Activated CD4-positive, alpha-beta T cell treated with anti-CD3 and anti-CD28 coated beads, Interleukin-2, amount 50 U/mL, for 48 hours (primary cell): ENCODE measurements at regions not wholly inside any gene's neighbourhood (a gene's known extent, or its start where the extent isn't known, plus 50 kb on each side); places are given as distances from the start of the nearest gene placed in this dataset.
"Not testable (repeated sequence)": the region's sequence is repeated elsewhere in the genome, so short reads cannot be mapped to it uniquely, and the experiment has no call there.

Source experiments
- DNase-seq, 2 experiments: peaks; one replicate each; pipeline ENCODE4 v3.0.0-alpha.2; 2020

DNA sequence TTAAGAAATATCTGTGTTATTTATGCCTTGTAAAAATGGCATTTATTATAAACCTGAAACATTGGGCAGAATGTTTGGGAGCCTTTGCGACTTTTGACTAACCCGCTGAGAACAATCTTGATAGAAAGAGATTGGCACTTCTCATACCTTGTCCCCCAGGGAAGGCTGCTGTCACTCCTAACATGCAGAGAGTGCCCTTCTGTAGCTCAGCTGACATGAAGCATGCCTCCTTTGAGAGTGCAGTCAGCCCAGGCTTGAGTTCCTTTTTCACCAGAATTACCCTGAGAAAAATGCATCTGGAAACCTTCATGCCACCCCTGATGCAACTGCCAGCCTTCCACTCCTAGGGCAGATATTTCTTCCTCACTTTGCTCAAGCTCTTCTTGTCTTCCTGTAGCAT, 569.2 kb upstream of the ARPP21 start:
- no peak for DNase-seq

DNA sequence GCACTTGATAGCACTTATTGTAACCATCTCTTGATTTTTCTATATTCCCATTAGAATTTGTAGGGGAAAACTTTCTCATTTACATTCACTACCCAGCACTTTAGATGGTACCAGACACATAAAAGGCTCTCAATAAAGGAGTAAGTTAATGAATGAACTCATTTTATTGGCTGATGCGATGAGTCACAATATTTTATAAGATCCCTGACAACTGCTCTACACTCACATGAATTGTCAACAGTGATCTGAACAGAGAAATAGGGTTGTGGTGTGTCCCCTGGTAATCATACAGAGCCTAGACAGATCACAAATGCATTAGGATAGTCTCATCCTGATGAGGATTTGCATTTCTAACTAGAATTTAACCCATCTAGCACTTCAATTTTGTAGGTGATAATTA, 567.6 kb upstream of the ARPP21 start:
- no peak for DNase-seq

DNA sequence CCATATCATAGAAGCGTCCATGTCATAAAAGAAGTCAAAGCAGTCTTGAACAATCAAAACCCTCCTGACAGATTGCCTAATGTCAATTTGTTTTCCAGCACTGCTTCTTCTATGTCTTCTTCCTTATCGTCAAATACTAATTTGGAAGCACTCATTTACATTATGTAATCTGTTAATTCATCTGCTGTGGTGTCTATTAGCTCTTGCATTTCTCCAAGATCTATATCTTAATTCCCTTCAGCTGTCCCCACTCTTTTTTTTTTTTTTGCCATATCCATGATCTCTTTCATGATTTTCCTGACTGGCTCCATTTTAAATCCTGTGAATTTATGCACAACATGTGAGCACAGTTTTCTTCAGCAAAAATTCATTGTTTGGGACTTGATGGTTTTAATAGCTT, 560.5 kb upstream of the ARPP21 start:
- DNase-seq, result no peak

DNA sequence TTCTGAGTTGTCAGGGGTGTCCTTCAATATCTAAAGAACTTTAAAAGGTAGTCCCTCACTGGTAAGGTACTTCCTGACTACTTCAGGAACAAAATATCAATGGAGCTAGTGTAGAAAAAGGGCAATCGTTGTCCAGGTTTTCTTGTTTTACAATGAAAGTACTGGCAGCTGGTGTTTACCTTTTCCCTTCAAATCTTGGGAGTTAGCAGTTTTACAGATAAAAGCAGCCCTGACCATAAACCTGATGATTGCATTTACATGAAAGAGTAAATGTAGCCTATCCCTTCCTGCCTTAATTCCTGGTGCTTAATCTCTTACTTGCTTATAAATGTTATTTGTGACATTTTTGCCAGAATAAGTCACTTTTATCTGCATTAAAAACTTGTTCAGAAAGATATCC, 559.9 kb upstream of the ARPP21 start:
- no peak for DNase-seq

DNA sequence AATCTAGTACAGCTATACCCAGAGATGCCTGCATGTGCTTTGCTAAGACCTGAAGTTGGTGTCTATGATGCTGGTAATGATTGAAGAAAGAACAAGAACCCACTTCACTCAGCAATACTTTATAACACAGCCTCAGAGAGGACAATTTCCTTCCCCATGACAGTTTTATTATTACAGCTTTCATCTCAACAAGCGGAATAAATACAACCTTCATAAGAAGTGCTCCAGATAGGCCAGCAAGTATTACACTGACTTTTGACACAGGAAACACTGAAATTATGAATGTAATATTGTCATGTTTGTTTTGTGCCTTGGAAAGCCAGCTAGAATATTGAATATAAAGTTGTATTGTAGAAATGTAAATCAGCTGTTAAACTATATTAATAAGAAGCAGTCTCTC, 557.4 kb upstream of the ARPP21 start:
- no peak for DNase-seq

DNA sequence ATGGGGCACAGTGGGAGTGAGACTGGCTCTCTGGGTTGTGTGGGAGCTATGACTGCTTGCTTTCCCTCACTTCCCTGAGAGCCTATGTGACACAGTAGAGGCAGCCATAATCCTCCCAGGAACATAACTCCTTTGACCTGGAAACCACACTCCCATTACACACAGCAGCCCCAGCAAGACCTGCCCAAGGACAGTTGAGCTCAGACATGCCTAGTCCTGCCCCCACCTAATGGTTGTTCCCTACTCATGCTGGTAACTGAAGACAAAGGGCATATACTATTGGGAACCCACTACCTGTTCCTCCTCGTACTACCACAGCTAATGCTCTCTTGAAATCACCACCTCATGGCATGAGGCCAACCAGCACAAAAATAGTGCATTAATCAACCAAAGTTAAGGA, 550.4 kb upstream of the ARPP21 start:
- DNase-seq, result no peak

DNA sequence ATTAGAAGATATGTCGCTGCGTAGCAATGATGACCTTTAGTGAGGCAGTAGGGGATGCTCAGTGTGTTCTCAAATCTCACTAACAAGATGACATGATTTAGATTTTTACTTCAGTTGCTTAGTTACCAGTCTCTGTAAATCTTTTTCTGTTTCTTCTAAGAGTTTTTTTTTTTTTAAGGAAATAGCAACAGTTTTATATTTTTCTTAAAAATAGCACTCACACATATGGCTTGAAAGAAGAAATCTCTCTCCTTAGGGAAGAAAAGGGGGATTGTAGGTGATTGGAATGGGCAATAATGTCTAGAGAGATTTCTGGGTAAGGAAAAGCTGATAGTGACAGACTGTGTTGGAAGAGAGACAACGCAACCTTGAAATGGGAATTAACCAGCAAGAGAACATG, 524.6 kb upstream of the ARPP21 start:
- no peak for DNase-seq

DNA sequence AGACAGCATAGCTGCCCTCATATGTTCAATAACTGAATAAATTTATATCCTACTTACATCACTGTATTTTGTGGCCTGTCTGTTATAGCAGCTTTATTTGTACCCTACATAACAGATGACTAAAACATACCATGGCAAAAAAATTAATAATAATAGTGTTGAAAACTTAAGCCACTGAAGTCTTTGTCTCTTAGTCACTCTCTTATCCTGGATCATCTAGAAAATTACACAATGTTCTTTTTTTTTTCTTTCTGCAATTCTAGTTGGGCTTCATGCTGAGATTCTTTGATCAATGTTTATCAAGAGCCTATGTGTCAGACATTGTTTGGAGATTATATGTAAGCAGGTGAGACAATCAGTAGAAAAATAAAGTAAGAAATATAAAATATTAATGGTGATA, 519.3 kb upstream of the ARPP21 start:
- DNase-seq, result no peak

DNA sequence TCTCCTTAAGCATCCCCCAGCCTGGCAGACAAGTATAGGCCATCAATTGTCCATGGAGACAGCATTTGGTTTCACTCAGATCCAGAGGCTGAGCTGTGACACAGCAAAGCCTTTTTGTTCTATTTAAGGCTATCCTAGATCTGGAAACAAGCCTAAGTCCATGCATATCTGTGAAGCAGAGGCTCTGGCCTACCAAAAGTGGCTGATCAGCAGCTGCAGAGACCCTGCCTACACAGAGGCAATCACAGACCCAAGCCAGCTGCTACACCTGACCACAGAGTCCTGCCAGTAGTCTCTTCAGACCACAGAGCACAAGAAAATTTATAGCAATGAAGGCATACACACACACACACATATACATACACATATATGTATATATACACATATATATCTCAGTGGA, 501.7 kb upstream of the ARPP21 start:
- no peak for DNase-seq

DNA sequence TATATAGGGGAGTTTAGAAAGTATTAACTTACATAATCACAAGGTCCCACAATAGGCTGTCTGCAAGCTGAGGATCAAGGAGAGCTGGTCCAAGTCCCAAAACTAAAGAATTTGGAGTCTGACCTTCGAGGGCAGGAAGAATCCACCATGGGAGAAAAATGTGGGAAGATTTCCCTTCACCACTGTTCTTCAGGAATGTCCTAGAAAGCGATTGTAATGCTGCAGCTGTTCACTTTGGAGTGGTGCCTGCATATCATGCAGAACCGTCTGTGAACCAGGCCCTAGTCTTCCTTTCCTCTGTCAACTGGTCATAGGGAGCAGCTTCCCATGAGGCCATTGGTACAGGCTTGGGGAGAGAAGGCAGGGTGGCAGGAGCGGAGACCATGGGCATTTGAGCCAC, 497.9 kb upstream of the ARPP21 start:
- no peak for DNase-seq

DNA sequence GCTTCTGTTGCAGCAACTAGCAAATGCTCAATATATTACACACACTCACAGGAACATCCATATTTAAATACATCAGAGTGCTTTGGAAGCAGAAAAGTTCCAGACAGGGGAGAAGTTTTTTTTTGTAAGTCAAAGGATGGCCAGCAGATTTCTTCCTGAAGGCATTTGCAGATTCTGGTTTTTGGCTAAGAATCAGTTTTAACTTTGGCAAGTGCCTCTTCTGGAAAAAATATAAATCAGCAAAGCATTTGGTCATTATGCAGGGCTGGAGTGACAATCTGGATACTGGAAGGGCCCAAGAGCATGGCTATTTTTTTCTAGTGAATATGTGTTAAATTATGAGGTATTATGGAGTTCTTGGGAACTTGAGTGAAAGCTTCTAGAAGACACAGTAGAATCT, 495.3 kb upstream of the ARPP21 start:
- no peak for DNase-seq

DNA sequence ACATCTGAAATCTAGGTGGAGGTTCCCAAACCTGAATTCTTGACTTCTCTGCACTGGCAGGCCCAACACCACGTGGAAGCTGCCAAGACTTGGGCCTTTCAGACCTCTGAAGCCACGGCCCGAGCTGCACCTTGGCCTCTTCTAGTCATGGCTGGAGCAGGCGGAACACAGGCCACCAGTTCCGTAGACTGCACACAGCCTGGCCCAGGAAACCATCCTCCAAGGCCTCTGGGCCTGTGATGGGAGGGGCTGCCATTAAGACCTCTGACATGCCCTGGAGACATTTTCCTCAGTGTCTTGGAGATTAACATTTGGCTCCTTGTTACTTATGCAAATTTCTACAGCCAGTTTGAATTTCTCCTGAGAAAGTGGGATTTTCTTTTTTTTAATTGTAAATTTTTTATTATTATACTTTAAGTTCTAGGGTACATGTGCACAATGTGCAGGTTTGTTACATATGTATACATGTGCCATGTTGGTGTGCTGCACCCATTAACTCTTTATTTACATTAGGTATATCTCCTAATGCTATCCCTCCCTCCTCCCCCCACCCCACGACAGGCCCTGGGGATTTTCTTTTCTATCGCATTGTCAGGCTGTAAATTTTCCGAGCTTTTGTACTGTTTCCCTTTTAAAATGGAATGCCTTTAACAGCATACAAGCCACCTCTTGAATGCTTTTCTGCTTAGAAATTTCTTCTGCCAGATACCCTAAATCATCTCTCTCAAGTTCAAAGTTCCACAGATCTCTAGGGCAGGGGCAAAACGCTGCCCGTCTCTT, 492.9 kb upstream of the ARPP21 start:
- not testable (repeated sequence) for DNase-seq

DNA sequence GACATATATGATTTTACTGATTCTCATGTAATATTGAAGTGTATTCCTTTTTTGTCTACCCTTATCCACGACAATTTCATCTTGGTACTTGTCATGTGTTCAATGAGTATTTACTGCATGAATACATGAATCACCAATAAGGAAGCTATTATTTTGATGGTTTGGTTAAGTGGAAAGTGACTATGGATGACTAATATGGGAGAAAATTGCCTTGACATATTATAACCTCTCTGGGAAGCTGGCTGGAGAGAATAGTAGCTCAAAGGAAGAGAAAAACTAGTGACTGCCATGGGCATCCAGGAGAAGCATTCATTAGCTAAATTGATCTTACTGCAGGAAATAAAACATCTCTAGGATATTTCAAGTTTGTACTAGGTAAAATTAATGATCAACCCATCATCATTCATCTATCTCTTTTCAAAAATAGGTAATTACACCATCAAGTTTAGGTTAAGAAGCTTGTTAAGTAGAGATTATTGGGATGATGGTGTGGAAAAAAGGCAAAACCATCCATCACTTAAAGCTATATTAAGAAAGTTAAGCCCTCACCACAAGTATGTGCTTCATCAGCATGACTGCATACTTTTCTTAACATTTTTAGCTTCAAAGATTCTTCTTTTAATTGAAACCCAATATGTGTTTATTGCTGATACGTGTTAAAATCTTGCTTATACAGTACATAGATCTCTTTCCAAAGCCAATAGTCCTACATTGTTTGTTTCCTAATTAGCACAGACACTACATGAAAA, 455.2 kb upstream of the ARPP21 start:
- no peak for DNase-seq

DNA sequence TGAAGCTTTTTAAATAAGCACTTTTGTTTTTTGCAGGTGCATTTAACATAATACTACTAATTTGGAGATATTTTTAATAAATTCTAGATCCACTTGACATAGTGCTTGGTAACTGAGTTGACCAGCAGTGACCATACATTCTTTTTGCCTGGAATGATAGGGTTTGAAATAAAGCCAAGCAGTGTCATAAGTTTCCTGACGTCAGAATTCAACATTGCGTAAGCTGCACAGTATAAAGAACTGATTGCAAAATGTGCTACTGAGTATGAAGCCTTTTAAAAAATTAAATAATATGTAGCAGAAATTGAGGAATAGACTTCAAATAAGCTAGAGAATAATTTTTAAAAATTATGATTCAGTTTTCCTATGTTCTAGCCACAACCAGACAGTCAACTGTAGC, 454.6 kb upstream of the ARPP21 start:
- no peak for DNase-seq

DNA sequence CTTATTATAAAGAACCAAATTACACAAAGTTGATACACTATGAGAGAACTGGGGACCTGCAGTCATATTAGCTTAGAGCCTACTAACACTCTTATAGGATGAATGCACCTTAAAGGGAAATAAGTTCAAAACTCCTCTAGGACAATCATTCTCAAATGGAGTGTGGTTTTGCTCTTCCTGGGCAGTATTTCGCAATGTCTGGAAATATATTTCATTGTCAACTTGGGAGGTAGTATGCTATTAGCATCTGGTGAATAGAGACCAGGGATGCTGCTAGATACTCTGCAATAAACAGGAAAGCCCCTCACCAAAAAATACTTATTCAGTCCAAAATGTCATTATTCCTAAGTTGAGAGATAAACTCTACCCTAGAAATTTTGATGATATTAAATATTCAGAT, 451.4 kb upstream of the ARPP21 start:
- no peak for DNase-seq

DNA sequence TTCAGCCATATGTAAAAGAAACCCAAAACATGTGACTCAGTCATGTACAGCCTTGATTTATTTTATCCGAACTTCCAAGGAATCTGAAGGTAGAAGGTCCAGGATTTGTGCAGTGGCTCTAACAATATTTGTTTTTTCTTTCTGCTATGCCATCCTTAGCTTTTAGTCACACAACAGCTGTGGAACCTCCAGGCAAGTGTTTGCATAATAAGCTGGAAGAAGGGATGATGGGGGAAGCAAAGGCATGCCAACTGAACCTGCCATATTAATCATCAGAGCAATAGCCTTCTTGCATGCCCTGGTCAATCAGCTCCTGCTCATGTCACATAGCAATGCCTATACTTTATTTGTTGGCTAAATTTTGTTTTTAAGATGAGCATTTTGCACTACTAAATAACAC, 444.7 kb upstream of the ARPP21 start:
- DNase-seq, result no peak

DNA sequence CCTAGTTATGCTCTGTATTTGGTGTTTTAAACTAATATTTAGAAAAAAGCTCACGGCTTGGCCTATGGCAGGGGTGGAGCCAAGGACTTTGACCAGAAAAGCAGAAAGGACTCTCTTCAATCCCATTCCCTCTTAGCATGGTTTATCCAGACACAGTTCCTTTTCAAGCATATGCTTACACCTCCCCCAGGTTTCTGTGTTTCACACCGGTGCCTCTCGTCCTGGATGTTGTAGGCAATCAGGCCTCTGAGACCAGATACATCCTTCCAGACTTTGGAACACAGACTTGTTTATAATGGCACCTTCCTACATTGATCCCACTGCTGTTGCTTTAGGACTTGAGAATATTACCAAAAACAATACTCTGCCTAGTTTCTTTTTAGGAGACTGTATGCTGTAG, 440.5 kb upstream of the ARPP21 start:
- DNase-seq, result no peak

DNA sequence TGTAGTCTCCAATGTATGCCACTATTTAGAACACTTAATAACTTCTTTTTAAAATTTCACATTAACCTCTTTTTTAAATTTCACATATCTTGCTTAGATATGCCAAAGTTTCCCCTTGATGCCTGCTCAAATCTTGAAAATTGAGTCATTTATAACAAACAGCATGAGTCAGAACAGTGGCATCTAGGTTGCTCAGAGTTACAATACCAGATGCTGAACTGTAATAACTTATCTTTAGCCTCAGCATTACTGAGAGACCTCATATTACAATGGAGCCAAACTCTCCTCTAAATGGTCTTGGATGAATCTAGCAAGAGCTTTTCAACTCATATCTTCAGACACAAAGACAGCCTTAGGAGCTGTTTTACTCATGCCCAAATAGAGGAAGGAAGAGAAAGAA, 439.3 kb upstream of the ARPP21 start:
- DNase-seq, result no peak

DNA sequence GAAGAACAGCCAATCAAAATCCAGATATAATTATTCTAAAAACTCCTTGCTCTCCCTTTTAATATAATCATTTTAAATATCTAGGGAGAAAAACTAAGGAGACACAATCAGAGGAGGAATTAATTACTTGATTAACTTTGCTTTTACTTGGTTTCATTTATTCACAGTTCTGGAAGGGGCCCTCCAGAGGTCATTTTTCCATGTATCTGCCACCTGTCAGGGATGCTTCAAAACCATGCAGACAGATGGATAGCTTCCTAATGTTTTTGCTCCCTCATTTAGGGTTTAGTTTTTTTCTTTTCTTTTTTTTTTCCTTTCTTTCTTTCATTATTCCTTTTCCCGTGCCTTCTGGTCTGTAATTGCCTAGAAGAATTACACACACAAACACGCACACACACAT, 438.1 kb upstream of the ARPP21 start:
- no peak for DNase-seq

DNA sequence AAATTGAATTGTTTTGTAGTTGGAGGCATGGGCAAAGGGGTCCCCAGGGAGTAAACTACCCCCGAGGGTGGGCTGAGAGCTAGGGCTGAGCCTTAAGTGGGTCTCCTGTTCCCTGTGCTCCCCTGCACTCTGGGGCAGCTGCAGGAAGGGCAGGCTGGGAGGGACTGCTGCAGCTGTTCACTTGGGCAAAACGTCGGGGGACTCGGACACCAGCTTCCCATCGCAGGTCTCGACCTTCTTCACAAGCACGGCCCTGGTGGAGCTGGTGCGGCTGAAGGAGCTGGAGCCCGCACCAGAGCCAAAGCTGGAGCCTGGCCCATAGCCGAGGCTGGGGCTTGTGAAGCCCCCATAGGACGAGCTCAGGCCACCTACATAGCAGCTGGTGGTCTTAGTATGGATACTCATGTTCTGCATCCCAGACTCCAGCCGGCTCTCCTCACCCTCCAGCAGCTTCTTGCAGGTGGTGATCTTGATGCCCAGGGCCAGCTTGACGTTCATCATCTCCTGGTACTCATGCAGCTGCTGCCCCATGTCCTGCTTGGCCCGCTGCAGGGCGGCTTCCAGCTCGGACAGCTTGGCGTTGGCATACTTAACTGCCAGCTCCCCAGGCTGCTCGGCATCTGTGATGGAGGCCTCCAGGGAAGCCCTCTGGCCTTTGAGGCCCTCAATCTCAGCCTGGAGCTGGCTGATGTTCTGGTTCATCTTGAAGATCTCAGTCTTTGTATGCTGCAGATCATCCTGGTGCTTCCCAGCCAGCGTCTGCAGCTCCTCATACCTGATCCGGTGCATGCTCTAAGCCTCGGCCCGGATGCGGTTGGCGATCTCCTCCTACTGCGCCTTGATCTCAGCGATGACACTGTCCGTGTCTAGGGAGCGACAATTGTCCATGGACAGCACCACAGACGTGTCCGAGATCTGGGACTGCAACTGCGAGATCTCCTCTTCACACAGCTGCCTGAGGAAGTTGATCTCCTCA, 423.5 kb upstream of the ARPP21 start:
- no peak for DNase-seq

DNA sequence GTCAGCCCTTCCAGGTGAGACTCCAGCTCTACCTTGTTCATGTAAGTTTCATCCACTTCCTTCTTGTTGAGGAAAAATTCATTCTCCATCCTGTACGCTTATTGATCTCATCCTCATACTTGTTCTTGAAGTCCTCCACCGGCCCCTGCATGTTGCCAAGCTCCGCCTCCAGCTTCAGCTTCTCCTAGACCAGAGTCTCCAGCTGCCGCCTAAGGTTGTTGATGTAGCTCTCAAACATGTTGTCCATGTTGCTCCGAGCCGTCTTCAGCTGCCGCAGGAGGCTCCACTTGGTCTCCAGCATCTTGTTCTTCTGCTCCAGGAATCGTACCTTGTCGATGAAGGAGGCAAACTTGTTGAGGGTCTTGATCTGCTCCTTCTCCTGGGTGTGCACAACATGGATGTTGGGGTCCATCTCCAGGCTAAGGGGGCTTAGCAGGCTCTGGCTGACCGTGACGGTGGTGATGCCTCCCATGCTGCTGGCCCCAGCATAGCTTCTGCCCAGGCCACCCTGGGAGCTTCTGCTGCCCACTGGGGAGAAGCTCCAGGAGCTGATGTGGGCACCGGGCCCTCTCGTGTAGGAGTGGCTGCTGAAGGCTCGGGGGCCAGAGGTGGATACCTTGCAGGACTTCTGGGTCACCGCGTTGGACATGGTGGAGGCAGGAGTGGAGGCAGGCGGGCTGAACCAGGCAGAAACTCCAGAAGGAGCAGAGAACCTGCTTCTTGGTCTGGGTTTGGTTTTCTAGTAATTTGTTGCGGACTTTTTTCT, 422.6 kb upstream of the ARPP21 start:
- no peak for DNase-seq

DNA sequence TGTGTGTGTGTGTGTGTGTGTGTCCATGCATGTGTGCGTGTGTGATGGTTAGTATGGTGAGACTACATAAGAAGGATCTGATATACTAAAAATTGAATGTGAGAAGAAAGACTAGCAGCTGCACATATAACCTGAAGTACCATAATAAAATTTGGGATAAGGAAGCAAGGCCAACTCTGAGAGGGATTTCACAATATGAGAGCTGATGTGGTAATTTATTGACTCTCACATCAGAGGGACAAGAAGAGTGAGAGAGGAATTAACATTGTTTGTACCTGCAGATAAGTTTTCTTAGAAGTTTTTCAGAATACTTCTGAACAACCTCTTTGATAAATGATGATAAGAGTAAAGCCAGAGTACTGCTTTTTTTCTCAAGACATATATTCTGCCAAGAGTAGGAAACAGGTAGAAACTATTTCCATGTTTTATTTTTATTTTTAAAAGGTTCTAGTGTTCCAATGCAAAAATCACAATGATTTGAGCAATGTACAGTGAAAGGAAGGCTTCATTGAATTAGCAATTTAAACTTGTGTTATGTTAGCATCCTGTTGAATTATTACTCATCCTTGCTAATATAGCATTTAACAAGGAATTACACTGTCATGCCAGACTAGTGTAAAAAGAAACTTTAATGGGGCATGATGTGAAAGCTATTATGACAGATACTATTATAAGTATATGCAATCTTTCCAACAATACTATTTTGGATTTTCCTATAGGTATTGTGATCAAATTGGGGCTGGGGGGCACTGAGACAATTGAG, 415.5 kb upstream of the ARPP21 start:
- DNase-seq, result no peak
